Hepatocyte (in vitro differentiated cells): ENCODE measurements at regions not wholly inside any gene's neighbourhood (a gene's known extent, or its start where the extent isn't known, plus 50 kb on each side); places are given as distances from the start of the nearest gene placed in this dataset.

Experiments
- DNase-seq: peaks from one replicate; pipeline ENCODE4 v3.0.0-alpha.2; 2016; ENCODE audit warnings: low spot score
- H2AFZ ChIP-seq: fragments of 200-600 bp; sonication (generic); 2 replicates; pipeline ENCODE4 v1.6.0; 2016; ENCODE audit warnings: antibody characterized with exemption, mild to moderate bottlenecking
- H3K27ac ChIP-seq: fragments of 200-600 bp; sonication (generic); 2 replicates; pipeline ENCODE4 v1.5.1; 2016; ENCODE audit warnings: mild to moderate bottlenecking
- H3K27me3 ChIP-seq: fragments of 200-600 bp; sonication (generic); 2 replicates; pipeline ENCODE4 v1.6.1; 2016
- H3K36me3 ChIP-seq: fragments of 200-600 bp; sonication (generic); replicated peaks from 2 replicates; pipeline ENCODE4 v1.5.1; 2016; ENCODE audit warnings: low read depth; ENCODE audit not compliant: insufficient read depth
- H3K4me1 ChIP-seq: fragments of 200-600 bp; sonication (generic); 2 replicates; pipeline ENCODE4 v1.5.1; 2016; ENCODE audit warnings: mild to moderate bottlenecking, moderate library complexity; ENCODE audit not compliant: insufficient read depth
- H3K4me2 ChIP-seq: fragments of 200-600 bp; sonication (generic); 2 replicates; pipeline ENCODE4 v1.6.0; 2016
- H3K4me3 ChIP-seq: fragments of 200-600 bp; sonication (generic); 2 replicates; pipeline ENCODE4 v1.5.1; 2016; ENCODE audit warnings: mild to moderate bottlenecking
- H3K79me2 ChIP-seq: fragments of 200-600 bp; sonication (generic); 2 replicates; pipeline ENCODE4 v1.6.0; 2017; ENCODE audit warnings: mild to moderate bottlenecking
- H3K9me2 ChIP-seq: fragments of 200-600 bp; sonication (generic); replicated peaks from 2 replicates; pipeline ENCODE4 v1.6.0; 2017; ENCODE audit warnings: mild to moderate bottlenecking; ENCODE audit not compliant: insufficient read depth
- H3K9me3 ChIP-seq: fragments of 200-600 bp; sonication (generic); 2 replicates; pipeline ENCODE4 v1.5.1; 2016; ENCODE audit warnings: low read depth, mild to moderate bottlenecking
- H4K20me1 ChIP-seq: fragments of 200-600 bp; sonication (generic); 2 replicates; pipeline ENCODE4 v1.6.0; 2016; ENCODE audit warnings: mild to moderate bottlenecking; ENCODE audit not compliant: insufficient read depth, poor library complexity, severe bottlenecking
- EZH2 ChIP-seq: fragments of 200-600 bp; sonication (generic); IDR thresholded peaks from 2 replicates; pipeline ENCODE4 v1.6.1; 2016; ENCODE audit warnings: antibody characterized with exemption, mild to moderate bottlenecking, borderline replicate concordance
- EZH2phosphoT487 ChIP-seq: fragments of 200-600 bp; sonication (generic); IDR thresholded peaks from one replicate; pipeline ENCODE4 v1.6.1; 2018; ENCODE audit warnings: antibody characterized with exemption, mild to moderate bottlenecking, low read depth, moderate library complexity; ENCODE audit not compliant: unreplicated experiment, severe bottlenecking
- WGBS: methylation state at CpG from one replicate; pipeline ENCODE4 v1.1.6; 2016; ENCODE audit warnings: low lambda C conversion rate; ENCODE audit errors: missing lambda C conversion rate; 5-methylcytosine and 5-hydroxymethylcytosine counted together
- TF ChIP-seq, protein P1 (sequence below): fragments of 200-600 bp; sonication (generic); IDR thresholded peaks from 2 replicates; pipeline ENCODE4 v1.5.1; 2016; ENCODE audit warnings: antibody characterized with exemption, mild to moderate bottlenecking; ENCODE audit not compliant: poor library complexity

DNA sequence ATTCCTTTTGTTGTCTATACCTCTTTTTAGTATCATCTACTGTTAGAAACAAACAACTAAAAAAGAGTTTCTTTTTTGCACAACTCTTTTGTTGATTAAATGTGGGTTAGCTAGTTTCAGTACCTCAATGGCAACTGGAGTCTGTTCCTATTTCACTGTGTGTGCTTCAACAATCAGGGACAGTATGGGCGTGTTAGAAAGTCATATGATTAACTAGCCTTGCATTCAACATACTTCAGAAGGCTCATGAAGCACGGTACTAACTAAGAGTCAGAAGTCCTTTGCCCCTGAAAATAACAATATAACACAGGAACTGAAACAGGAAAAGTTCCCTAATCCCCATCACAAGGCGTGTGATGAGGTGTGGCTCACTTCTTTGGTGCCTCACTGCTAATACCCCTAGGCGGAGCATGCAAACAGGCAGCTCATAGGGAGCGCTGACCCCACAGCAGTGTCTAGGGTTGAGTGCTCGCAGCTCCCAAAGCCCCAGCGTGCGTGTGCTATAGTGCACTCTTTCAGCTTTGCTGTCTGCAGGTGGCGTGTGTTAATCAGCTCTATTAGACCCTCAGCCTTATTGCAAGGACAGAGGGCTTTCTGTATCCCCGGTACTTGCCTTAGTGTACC, 203.1 kb upstream of the NDST3 start:
- Histone ChIP-seq H2AFZ (no peak overlapping the region), H4K20me1 (no peaks in the 10 kb centered on the region), H3K36me3 (no peaks in the 10 kb centered on the region), H3K4me1 (no peaks in the 10 kb centered on the region), H3K9me3 (no peaks in the 10 kb centered on the region), H3K27me3 (no peaks in the 10 kb centered on the region), H3K4me3 (no peak overlapping the region), H3K27ac (no peak overlapping the region), H3K9me2 (no peaks in the 10 kb centered on the region), H3K4me2 (no peak overlapping the region), H3K79me2 (no peaks in the 10 kb centered on the region)
- no peak for TF ChIP-seq EZH2
- 89% methylated on average over 10 of the region's 10 CpGs for WGBS
- no peak for DNase-seq

- WGBS, result 93% methylated on average over 10 of the region's 10 CpGs
- no peak overlapping the region for H2AFZ ChIP-seq
- no peaks in the 10 kb centered on the region for H3K36me3 ChIP-seq
- H3K27ac ChIP-seq, result no peak overlapping the region
- TF ChIP-seq EZH2phosphoT487, result no peak
- no peak for TF ChIP-seq EZH2
- TF ChIP-seq, protein P1, sequence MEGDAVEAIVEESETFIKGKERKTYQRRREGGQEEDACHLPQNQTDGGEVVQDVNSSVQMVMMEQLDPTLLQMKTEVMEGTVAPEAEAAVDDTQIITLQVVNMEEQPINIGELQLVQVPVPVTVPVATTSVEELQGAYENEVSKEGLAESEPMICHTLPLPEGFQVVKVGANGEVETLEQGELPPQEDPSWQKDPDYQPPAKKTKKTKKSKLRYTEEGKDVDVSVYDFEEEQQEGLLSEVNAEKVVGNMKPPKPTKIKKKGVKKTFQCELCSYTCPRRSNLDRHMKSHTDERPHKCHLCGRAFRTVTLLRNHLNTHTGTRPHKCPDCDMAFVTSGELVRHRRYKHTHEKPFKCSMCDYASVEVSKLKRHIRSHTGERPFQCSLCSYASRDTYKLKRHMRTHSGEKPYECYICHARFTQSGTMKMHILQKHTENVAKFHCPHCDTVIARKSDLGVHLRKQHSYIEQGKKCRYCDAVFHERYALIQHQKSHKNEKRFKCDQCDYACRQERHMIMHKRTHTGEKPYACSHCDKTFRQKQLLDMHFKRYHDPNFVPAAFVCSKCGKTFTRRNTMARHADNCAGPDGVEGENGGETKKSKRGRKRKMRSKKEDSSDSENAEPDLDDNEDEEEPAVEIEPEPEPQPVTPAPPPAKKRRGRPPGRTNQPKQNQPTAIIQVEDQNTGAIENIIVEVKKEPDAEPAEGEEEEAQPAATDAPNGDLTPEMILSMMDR, result no peak
- H3K27me3 ChIP-seq, result no peaks in the 10 kb centered on the region
- no peak for DNase-seq
- no peaks in the 10 kb centered on the region for H3K9me2 ChIP-seq
- H3K4me2 ChIP-seq, result no peak overlapping the region
- H3K4me1 ChIP-seq, result no peaks in the 10 kb centered on the region
- no peaks in the 10 kb centered on the region for H3K9me3 ChIP-seq
- H3K4me3 ChIP-seq, result no peak overlapping the region
- H4K20me1 ChIP-seq, result no peaks in the 10 kb centered on the region
- H3K79me2 ChIP-seq, result no peaks in the 10 kb centered on the region
Measured at GRCh38 chr4:117835566-117835965, 198.7 kb upstream of the NDST3 start.

- Histone ChIP-seq H2AFZ (no peak overlapping the region), H3K36me3 (no peaks in the 10 kb centered on the region), H4K20me1 (no peaks in the 10 kb centered on the region), H3K4me3 (no peak overlapping the region), H3K79me2 (no peaks in the 10 kb centered on the region), H3K4me1 (no peaks in the 10 kb centered on the region), H3K27me3 (no peaks in the 10 kb centered on the region), H3K27ac (no peak overlapping the region), H3K9me3 (no peaks in the 10 kb centered on the region), H3K4me2 (no peak overlapping the region), H3K9me2 (no peaks in the 10 kb centered on the region)
- TF ChIP-seq EZH2phosphoT487 (no peak), EZH2 (no peak)
- TF ChIP-seq, protein P1, result no peak
- 91% methylated on average over 1 of the region's 1 CpG for WGBS
- DNase-seq, result no peak
Measured at GRCh38 chr4:117844594-117844993, 189.7 kb upstream of the NDST3 start.

DNA sequence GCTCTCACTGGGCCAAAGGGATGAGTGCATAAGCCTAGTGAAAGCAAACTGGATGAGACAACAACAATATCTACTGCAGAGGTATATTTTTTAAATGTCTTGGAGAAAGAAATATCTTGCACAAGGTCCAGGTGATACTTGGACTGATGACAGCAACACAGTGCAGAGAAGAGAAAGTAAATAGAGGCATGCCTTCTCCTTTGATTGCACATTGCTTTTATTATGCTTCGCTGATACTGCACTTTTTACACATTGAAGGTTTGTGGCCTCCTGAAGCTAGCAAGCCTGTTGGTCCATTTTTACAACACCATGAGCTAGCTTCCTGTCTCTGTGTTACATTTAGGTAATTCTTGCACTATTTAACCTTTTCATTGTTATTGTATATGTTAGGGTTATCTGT, 189.0 kb upstream of the NDST3 start:
- no peaks in the 10 kb centered on the region for H3K4me1 ChIP-seq
- no peak overlapping the region for H2AFZ ChIP-seq
- peak; percentile 14 for DNase-seq
- H3K27ac ChIP-seq, result no peak overlapping the region
- no peak overlapping the region for H3K4me3 ChIP-seq
- no peaks in the 10 kb centered on the region for H3K9me3 ChIP-seq
- no peak overlapping the region for H3K4me2 ChIP-seq
- H4K20me1 ChIP-seq, result no peaks in the 10 kb centered on the region
- 72% methylated on average over 1 of the region's 1 CpG for WGBS
- no peaks in the 10 kb centered on the region for H3K79me2 ChIP-seq
- no peaks in the 10 kb centered on the region for H3K27me3 ChIP-seq
- no peaks in the 10 kb centered on the region for H3K36me3 ChIP-seq
- H3K9me2 ChIP-seq, result no peaks in the 10 kb centered on the region
- no peak for TF ChIP-seq EZH2phosphoT487
- TF ChIP-seq EZH2, result no peak
- TF ChIP-seq, protein P1, result no peak
